Mucosa of descending colon (tissue), 3 donors: ENCODE measurements at regions not wholly inside any gene's neighbourhood (a gene's known extent, or its start where the extent isn't known, plus 50 kb on each side); places are given as distances from the start of the nearest gene placed in this dataset.
"Not testable (repeated sequence)": the region's sequence is repeated elsewhere in the genome, so short reads cannot be mapped to it uniquely, and the experiment has no call there.

Experiments used
- ATAC-seq: fragments of 200-7000 bp; cut with Tn5 transposase; one replicate; pipeline ENCODE4 v1.9.1; 2020; ENCODE audit warnings: mild to moderate bottlenecking, moderate library complexity
- DNase-seq, 3 donors: peaks; one replicate each; pipeline ENCODE4 v3.0.0-alpha.2; 2020
- H3K36me3 ChIP-seq: fragments of 200-600 bp; one replicate; pipeline ENCODE4 v1.8.0; 2021; ENCODE audit warnings: low read depth, mild to moderate bottlenecking
- H3K4me1 ChIP-seq: fragments of 200-600 bp; one replicate; pipeline ENCODE4 v1.8.0; 2021; ENCODE audit warnings: low read depth, mild to moderate bottlenecking
- H3K4me3 ChIP-seq: fragments of 200-600 bp; one replicate; pipeline ENCODE4 v1.8.0; 2021; ENCODE audit warnings: mild to moderate bottlenecking
- H3K9me3 ChIP-seq: fragments of 200-600 bp; one replicate; pipeline ENCODE4 v1.8.0; 2021; ENCODE audit warnings: mild to moderate bottlenecking
- intact Hi-C, 2 donors: fragments of 100-400 bp; cut with DNase I in 1 of 2; cut with micrococcal nuclease in 1 of 2; formaldehyde crosslinking; loops; one replicate each; pipeline versions ENCODE4 v1.11.0 to v1.11.1; 2022; cut with DNase I, micrococcal nuclease
- TF ChIP-seq, protein P1 (sequence below): fragments of 200-600 bp; IDR thresholded peaks from one replicate; pipeline ENCODE4 v1.8.0; 2022; ENCODE audit warnings: antibody characterized with exemption, mild to moderate bottlenecking
- donor health status: DM: no; HTN: no; CAD: no; lungs with moderate emphysema.
- donor health status: DM: no; HTN: no; CAD: no.
- donor health status: DM: no; HTN: yes; CAD: no.

- H3K4me3 ChIP-seq = no peak overlapping the region
- ATAC-seq = no peak
- intact Hi-C loops = no loop called here
- TF ChIP-seq, protein P1, sequence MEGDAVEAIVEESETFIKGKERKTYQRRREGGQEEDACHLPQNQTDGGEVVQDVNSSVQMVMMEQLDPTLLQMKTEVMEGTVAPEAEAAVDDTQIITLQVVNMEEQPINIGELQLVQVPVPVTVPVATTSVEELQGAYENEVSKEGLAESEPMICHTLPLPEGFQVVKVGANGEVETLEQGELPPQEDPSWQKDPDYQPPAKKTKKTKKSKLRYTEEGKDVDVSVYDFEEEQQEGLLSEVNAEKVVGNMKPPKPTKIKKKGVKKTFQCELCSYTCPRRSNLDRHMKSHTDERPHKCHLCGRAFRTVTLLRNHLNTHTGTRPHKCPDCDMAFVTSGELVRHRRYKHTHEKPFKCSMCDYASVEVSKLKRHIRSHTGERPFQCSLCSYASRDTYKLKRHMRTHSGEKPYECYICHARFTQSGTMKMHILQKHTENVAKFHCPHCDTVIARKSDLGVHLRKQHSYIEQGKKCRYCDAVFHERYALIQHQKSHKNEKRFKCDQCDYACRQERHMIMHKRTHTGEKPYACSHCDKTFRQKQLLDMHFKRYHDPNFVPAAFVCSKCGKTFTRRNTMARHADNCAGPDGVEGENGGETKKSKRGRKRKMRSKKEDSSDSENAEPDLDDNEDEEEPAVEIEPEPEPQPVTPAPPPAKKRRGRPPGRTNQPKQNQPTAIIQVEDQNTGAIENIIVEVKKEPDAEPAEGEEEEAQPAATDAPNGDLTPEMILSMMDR = no peak
- no peaks in the 10 kb centered on the region for H3K9me3 ChIP-seq
- DNase-seq = no peak
- H3K36me3 ChIP-seq = no peaks in the 10 kb centered on the region
- H3K4me1 ChIP-seq = no peaks in the 10 kb centered on the region
Measured at GRCh38 chr3:87706176-87706575, 352.6 kb downstream of the CGGBP1 start.

DNA sequence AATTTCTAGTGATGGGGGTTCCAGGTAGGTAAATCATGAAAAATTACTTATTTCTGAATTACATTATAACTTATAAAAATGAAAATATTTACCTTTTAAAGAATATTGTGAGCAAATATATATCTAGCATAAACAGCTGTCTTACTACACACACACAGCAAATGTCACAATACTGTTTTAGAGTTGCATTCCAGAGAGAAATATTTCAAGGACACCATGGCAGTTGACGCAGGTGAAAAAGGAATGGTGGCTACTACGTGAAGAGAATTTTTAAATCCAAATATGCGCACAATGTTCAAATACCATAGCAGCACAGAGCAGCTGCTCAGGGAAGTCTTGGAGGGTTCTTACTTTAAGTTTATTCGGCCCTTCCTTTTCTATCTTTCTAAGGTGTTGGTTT, 356.2 kb downstream of the CGGBP1 start:
- ATAC-seq = no peak
- no peak overlapping the region for H3K4me3 ChIP-seq
- TF ChIP-seq, protein P1 = no peak
- H3K9me3 ChIP-seq = no peaks in the 10 kb centered on the region
- H3K4me1 ChIP-seq = no peaks in the 10 kb centered on the region
- DNase-seq = no peak
- intact Hi-C loops = no loop called here
- H3K36me3 ChIP-seq = no peaks in the 10 kb centered on the region

- ATAC-seq = no peak
- intact Hi-C loops = no loop called here
- H3K36me3 ChIP-seq = no peaks in the 10 kb centered on the region
- H3K4me1 ChIP-seq = no peaks in the 10 kb centered on the region
- H3K9me3 ChIP-seq = no peaks in the 10 kb centered on the region
- TF ChIP-seq, protein P1 = no peak
- no peak overlapping the region for H3K4me3 ChIP-seq
- DNase-seq = no peak
Measured at GRCh38 chr3:87696124-87697013, 362.4 kb downstream of the CGGBP1 start.

- no peaks in the 10 kb centered on the region for H3K9me3 ChIP-seq
- ATAC-seq = no peak
- intact Hi-C loops = no loop called here
- H3K4me1 ChIP-seq = no peaks in the 10 kb centered on the region
- no peaks in the 10 kb centered on the region for H3K36me3 ChIP-seq
- TF ChIP-seq, protein P1 = no peak
- no peak for DNase-seq
- H3K4me3 ChIP-seq = no peak overlapping the region
Measured at GRCh38 chr3:87694678-87695077, 364.1 kb downstream of the CGGBP1 start.

- TF ChIP-seq, protein P1 = no peak
- ATAC-seq = no peak
- H3K4me1 ChIP-seq = no peaks in the 10 kb centered on the region
- intact Hi-C loops = no loop called here
- no peaks in the 10 kb centered on the region for H3K9me3 ChIP-seq
- no peak for DNase-seq
- no peaks in the 10 kb centered on the region for H3K36me3 ChIP-seq
- no peak overlapping the region for H3K4me3 ChIP-seq
Measured at GRCh38 chr3:87691109-87691508, 367.7 kb downstream of the CGGBP1 start.

DNA sequence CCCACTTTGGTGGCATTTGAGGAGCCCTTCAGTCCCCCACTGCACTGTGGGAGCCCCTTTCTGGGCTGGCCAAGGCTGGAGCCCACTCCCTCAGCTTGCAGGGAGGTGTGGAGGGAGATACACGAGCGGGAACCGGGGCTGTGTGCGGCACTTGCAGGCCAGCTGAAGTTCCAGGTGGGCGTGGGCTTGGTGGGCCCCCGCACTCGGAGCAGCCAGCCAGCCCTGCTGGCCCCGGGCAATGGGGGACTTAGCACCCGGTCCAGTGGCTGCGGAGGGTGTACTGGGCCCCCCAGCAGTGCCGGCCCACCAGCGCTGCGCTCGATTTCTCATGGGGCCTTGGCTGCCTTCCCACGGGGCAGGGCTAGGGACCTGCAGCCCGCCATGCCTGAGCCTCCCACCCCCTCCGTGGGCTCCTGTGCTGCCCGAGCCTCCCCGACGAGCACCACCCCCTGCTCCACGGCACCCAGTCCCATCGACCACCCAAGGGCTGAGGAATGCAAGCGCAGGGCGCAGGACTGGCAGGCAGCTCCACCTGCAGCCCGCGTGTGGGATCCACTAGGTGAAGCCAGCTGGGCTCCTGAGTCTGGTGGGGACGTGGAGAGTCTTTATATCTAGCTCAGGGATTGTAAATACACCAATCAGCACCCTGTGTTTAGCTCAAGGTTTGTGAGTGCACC, 379.7 kb downstream of the CGGBP1 start:
- intact Hi-C loops, ATAC-seq, DNase-seq, H3K9me3 ChIP-seq, H3K36me3 ChIP-seq, H3K4me1 ChIP-seq, H3K4me3 ChIP-seq: not testable (repeated sequence)
